Spinal cord (tissue), 9 donors: ENCODE measurements at regions not wholly inside any gene's neighbourhood (a gene's known extent, or its start where the extent isn't known, plus 50 kb on each side); places are given as distances from the start of the nearest gene placed in this dataset.

Experiments used
- DNase-seq, 6 donors: peaks; one replicate each; pipeline versions ENCODE4 v3.0.0 to v3.0.0-alpha.2; 2013 to 2015; ENCODE audit warnings: low spot score in 6 of 6, low read depth in 4 of 6
- H3K27ac ChIP-seq: one replicate; pipeline ENCODE4 v1.5.1; 2013; ENCODE audit warnings: low read depth, low read length, control low read depth
- H3K27me3 ChIP-seq: one replicate; pipeline ENCODE4 v1.6.1; 2013; ENCODE audit warnings: low read length; ENCODE audit not compliant: control insufficient read depth, insufficient read depth
- H3K36me3 ChIP-seq: one replicate; pipeline ENCODE4 v1.6.1; 2013; ENCODE audit warnings: low read length; ENCODE audit not compliant: control insufficient read depth, insufficient read depth
- H3K4me1 ChIP-seq: one replicate; pipeline ENCODE4 v1.6.1; 2013; ENCODE audit warnings: low read length; ENCODE audit not compliant: control insufficient read depth, insufficient read depth
- H3K4me3 ChIP-seq: one replicate; pipeline ENCODE4 v1.5.1; 2013; ENCODE audit warnings: low read depth, low read length, control low read depth
- H3K9me3 ChIP-seq: one replicate; pipeline ENCODE4 v1.6.1; 2013; ENCODE audit warnings: low read length; ENCODE audit not compliant: control insufficient read depth, insufficient read depth
- WGBS: methylation state at CpG from one replicate; pipeline ENCODE4 v1.1.5; 2013; ENCODE audit warnings: missing lambda C conversion rate; ENCODE audit not compliant: insufficient coverage; 5-methylcytosine and 5-hydroxymethylcytosine counted together
- donor health status: healthy.

DNA sequence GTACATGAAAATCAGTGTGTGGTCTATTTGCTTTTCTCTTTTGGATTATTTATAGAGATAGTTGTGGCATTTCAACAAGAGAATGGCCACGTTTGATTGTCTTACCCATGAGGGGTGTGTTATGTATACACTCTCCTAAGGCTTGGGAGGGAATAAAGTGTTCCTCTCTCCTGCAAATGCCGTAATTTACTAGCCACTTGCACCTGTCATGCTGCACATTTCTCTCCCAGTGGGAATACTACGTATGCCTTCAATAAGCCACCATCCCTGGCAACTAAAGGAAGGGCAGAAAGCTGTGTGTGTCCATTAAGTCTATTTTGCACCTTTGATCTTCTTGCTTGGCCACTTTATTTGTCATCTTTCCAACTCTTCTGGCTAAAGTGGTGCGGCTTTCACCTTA lies 541.2 kb downstream of the QKI start:
- Histone ChIP-seq H3K4me1 (peaks cover 17% of the 10 kb centered on the region), H3K4me3 (no peak overlapping the region), H3K27ac (no peak overlapping the region), H3K9me3 (peaks cover 4% of the 10 kb centered on the region), H3K36me3 (no peaks in the 10 kb centered on the region), H3K27me3 (no peaks in the 10 kb centered on the region)
- no peak for DNase-seq
- no CpG with 5 or more reads among the region's 4 CpGs for WGBS

GRCh38 chr6:163955096-163955495 lies 540.6 kb downstream of the QKI start:
- H3K27me3 ChIP-seq, result no peaks in the 10 kb centered on the region
- WGBS, result 88% methylated on average over 2 of the region's 4 CpGs
- H3K4me1 ChIP-seq, result peaks cover 11% of the 10 kb centered on the region
- H3K27ac ChIP-seq, result peak overlapping the region; percentile 63
- no peaks in the 10 kb centered on the region for H3K36me3 ChIP-seq
- H3K4me3 ChIP-seq, result no peak overlapping the region
- DNase-seq, result no peak
- H3K9me3 ChIP-seq, result peaks cover 4% of the 10 kb centered on the region

- Histone ChIP-seq H3K4me3 (no peak overlapping the region), H3K4me1 (peaks cover 2% of the 10 kb centered on the region), H3K27ac (peak overlapping the region; percentile 63), H3K27me3 (no peaks in the 10 kb centered on the region), H3K9me3 (peaks cover 4% of the 10 kb centered on the region), H3K36me3 (no peaks in the 10 kb centered on the region)
- WGBS, result 88% methylated on average over 1 of the region's 5 CpGs
- peak in 1 of 6 donors; percentile 57 for DNase-seq
Measured at GRCh38 chr6:163954088-163954775, 539.7 kb downstream of the QKI start.

- no peaks in the 10 kb centered on the region for H3K27me3 ChIP-seq
- H3K36me3 ChIP-seq, result no peaks in the 10 kb centered on the region
- 93% methylated on average over 5 of the region's 6 CpGs for WGBS
- no peak for DNase-seq
- H3K4me3 ChIP-seq, result no peak overlapping the region
- H3K9me3 ChIP-seq, result peaks cover 4% of the 10 kb centered on the region
- peaks cover 4% of the 10 kb centered on the region for H3K4me1 ChIP-seq
- H3K27ac ChIP-seq, result no peak overlapping the region
Measured at GRCh38 chr6:163952005-163952404, 537.5 kb downstream of the QKI start.

DNA sequence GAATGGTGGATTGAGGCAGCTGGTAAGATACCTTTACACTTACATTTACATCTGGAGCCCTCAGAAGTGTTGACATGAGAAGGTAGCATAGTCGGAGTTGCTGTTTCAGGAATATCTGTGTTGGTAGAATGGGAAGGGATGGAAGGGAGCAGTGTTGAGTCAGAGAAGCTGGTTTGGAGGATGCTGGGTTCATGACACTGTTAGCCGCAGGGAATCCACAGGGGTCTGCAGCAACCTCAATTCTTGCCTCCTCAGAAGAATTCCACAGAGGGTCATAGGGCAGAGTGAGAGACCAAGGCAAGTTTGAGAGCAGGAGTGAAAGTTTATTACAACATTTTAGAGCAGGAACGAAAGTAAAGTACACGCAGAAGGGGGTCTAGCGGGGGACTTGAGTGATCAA lies 536.8 kb downstream of the QKI start:
- WGBS, result 98% methylated on average over 5 of the region's 5 CpGs
- Histone ChIP-seq H3K9me3 (peaks cover 4% of the 10 kb centered on the region), H3K27me3 (no peaks in the 10 kb centered on the region), H3K27ac (no peak overlapping the region), H3K36me3 (no peaks in the 10 kb centered on the region), H3K4me1 (peaks cover 7% of the 10 kb centered on the region), H3K4me3 (no peak overlapping the region)
- DNase-seq, result no peak

DNA sequence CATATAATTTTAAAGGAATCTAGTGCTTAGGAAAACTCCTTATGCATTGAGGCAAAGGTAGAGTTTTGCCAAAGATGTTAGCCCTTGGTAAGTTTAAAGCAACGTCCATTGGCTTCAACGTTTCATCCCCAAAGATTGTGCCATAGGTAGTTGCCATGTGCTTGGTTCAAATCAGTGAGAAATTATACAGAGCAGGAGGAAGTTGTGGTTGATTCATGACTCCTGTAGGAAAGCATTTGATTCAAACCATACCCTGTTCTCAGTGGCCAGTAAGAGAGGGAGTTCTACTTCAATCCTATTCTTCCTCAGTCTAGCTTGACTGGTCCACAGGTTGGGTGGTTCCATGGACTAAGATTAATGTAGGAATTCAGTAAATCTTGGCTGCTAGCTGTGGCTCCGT lies 535.6 kb downstream of the QKI start:
- no peaks in the 10 kb centered on the region for H3K36me3 ChIP-seq
- DNase-seq, result no peak
- H3K27ac ChIP-seq, result no peak overlapping the region

GRCh38 chr6:163949431-163949830 lies 534.9 kb downstream of the QKI start:
- Histone ChIP-seq H3K27me3 (no peaks in the 10 kb centered on the region), H3K4me3 (no peak overlapping the region), H3K36me3 (no peaks in the 10 kb centered on the region), H3K27ac (no peak overlapping the region), H3K4me1 (peaks cover 22% of the 10 kb centered on the region), H3K9me3 (no peaks in the 10 kb centered on the region)
- 90% methylated on average over 4 of the region's 4 CpGs for WGBS
- no peak for DNase-seq

More for the DNA sequence above, 535.6 kb downstream of the QKI start:
- peaks cover 4% of the 10 kb centered on the region for H3K9me3 ChIP-seq
- no peaks in the 10 kb centered on the region for H3K27me3 ChIP-seq
- peaks cover 16% of the 10 kb centered on the region for H3K4me1 ChIP-seq
- H3K4me3 ChIP-seq, result no peak overlapping the region
- WGBS, result 85% methylated on average over 3 of the region's 3 CpGs

GRCh38 chr6:163948250-163948649 lies 533.7 kb downstream of the QKI start:
- Histone ChIP-seq H3K27ac (peak overlapping the region; percentile 91), H3K4me3 (no peak overlapping the region), H3K27me3 (no peaks in the 10 kb centered on the region), H3K4me1 (peaks cover 32% of the 10 kb centered on the region), H3K36me3 (no peaks in the 10 kb centered on the region), H3K9me3 (no peaks in the 10 kb centered on the region)
- 97% methylated on average over 3 of the region's 5 CpGs for WGBS
- DNase-seq, result no peak

DNA sequence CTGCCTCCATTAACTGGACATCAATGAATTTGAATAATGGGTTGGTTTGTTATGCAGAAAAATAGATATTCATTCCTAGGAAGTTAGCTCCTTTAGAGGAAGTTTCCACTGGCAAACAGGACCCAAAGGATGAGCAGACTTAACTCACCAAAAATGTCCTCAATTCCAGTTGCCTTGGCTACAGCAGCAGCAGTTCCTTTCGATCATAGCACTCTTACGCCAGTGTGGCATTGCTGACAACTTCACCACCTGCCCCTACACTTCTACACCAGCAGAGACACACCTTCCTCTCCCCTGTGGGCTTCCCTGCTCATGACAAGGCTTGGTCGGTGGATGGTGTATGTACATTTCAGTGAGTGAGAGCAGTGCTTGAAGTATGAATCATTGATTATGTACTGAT lies 532.8 kb downstream of the QKI start:
- no peaks in the 10 kb centered on the region for H3K9me3 ChIP-seq
- H3K4me1 ChIP-seq, result peaks cover 36% of the 10 kb centered on the region
- 82% methylated on average over 2 of the region's 3 CpGs for WGBS
- no peaks in the 10 kb centered on the region for H3K27me3 ChIP-seq
- no peaks in the 10 kb centered on the region for H3K36me3 ChIP-seq
- H3K27ac ChIP-seq, result peak overlapping the region; percentile 91
- no peak for DNase-seq
- no peak overlapping the region for H3K4me3 ChIP-seq

DNA sequence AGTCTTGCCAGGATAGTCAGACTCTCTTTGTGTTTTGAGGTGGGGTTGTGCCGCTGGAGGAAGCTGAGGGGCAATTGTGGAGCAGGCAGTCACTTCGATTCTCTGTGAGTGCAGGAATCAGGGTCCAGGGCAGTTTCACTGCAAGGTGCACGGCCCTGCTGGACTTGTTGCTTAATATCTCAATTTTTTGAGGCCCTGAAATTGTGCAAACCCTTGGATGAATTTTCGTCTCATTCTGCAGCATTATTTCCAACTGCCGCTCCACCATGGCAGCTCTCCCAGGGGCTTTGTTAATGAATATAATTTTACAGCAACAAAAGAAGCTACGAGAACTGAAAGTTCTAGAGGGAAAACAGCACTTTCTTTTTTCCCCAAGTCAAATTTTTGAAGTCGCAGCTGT lies 531.9 kb downstream of the QKI start:
- Histone ChIP-seq H3K27ac (peak overlapping the region; percentile 91), H3K36me3 (no peaks in the 10 kb centered on the region), H3K9me3 (no peaks in the 10 kb centered on the region), H3K4me3 (peak overlapping the region; percentile 4), H3K4me1 (peaks cover 41% of the 10 kb centered on the region), H3K27me3 (no peaks in the 10 kb centered on the region)
- WGBS, result 33% methylated on average over 2 of the region's 7 CpGs
- DNase-seq, result no peak
